Activated T-cell treated with anti-CD3 and anti-CD28 coated beads, Interleukin-2, amount 50 U/mL, for 24 hours (primary cell): ENCODE measurements at regions not wholly inside any gene's neighbourhood (a gene's known extent, or its start where the extent isn't known, plus 50 kb on each side); places are given as distances from the start of the nearest gene placed in this dataset.
"Not testable (repeated sequence)": the region's sequence is repeated elsewhere in the genome, so short reads cannot be mapped to it uniquely, and the experiment has no call there.

ENCODE experiments used
- DNase-seq: peaks from one replicate; pipeline ENCODE4 v3.0.0-alpha.2; 2020
- H3K27ac Mint-ChIP-seq: 2 replicates; pipeline ENCODE4 v1.8.0; 2020; ENCODE audit warnings: mild to moderate bottlenecking, mixed read lengths
- H3K27me3 Mint-ChIP-seq: 2 replicates; pipeline ENCODE4 v1.8.0; 2020; ENCODE audit warnings: mixed read lengths
- H3K36me3 Mint-ChIP-seq: 2 replicates; pipeline ENCODE4 v1.8.0; 2020; ENCODE audit warnings: low read depth, mixed read lengths
- H3K4me1 Mint-ChIP-seq: 2 replicates; pipeline ENCODE4 v1.8.0; 2020; ENCODE audit warnings: low read depth, mixed read lengths
- H3K4me3 Mint-ChIP-seq: 2 replicates; pipeline ENCODE4 v1.8.0; 2020; ENCODE audit warnings: mild to moderate bottlenecking, moderate library complexity, mixed read lengths
- H3K9me3 Mint-ChIP-seq: 2 replicates; pipeline ENCODE4 v1.8.0; 2020; ENCODE audit warnings: mixed read lengths

- H3K27me3 Mint-ChIP-seq: no peaks in the 10 kb centered on the region
- no peaks in the 10 kb centered on the region for H3K36me3 Mint-ChIP-seq
- no peaks in the 10 kb centered on the region for H3K4me1 Mint-ChIP-seq
- H3K27ac Mint-ChIP-seq: no peak overlapping the region
- no peaks in the 10 kb centered on the region for H3K9me3 Mint-ChIP-seq
- H3K4me3 Mint-ChIP-seq: no peak overlapping the region
- DNase-seq: no peak
Measured at GRCh38 chr12:124088217-124088907, 115.3 kb downstream of the ZNF664 start.

GRCh38 chr12:124089181-124089914 is 116.3 kb downstream of the ZNF664 start:
- H3K36me3 Mint-ChIP-seq, H3K27me3 Mint-ChIP-seq, H3K4me1 Mint-ChIP-seq, H3K9me3 Mint-ChIP-seq, DNase-seq, H3K27ac Mint-ChIP-seq, H3K4me3 Mint-ChIP-seq: not testable (repeated sequence)

GRCh38 chr12:124091835-124092234 is 118.8 kb downstream of the ZNF664 start:
- Mint-ChIP-seq H3K4me3 (no peak overlapping the region), H3K36me3 (no peaks in the 10 kb centered on the region), H3K27ac (no peak overlapping the region), H3K9me3 (no peaks in the 10 kb centered on the region), H3K27me3 (peaks cover 4% of the 10 kb centered on the region), H3K4me1 (no peaks in the 10 kb centered on the region)
- no peak for DNase-seq

- H3K9me3 Mint-ChIP-seq, H3K4me1 Mint-ChIP-seq, H3K4me3 Mint-ChIP-seq, DNase-seq, H3K27ac Mint-ChIP-seq, H3K27me3 Mint-ChIP-seq, H3K36me3 Mint-ChIP-seq: not testable (repeated sequence)
Measured at GRCh38 chr12:124092532-124092931, 119.5 kb downstream of the ZNF664 start.

GRCh38 chr12:124093297-124093696 is 120.3 kb downstream of the ZNF664 start:
- peaks cover 4% of the 10 kb centered on the region for H3K27me3 Mint-ChIP-seq
- H3K36me3 Mint-ChIP-seq: no peaks in the 10 kb centered on the region
- H3K27ac Mint-ChIP-seq: no peak overlapping the region
- no peaks in the 10 kb centered on the region for H3K9me3 Mint-ChIP-seq
- H3K4me1 Mint-ChIP-seq: no peaks in the 10 kb centered on the region
- H3K4me3 Mint-ChIP-seq: no peak overlapping the region
- DNase-seq: no peak

- no peak overlapping the region for H3K27ac Mint-ChIP-seq
- DNase-seq: no peak
- H3K36me3 Mint-ChIP-seq: no peaks in the 10 kb centered on the region
Measured at GRCh38 chr12:124094188-124094587, 121.2 kb downstream of the ZNF664 start.

GRCh38 chr12:124094733-124095132 is 121.7 kb downstream of the ZNF664 start:
- Mint-ChIP-seq H3K4me1 (no peaks in the 10 kb centered on the region), H3K27me3 (peaks cover 13% of the 10 kb centered on the region), H3K36me3 (no peaks in the 10 kb centered on the region), H3K4me3 (no peak overlapping the region), H3K9me3 (no peaks in the 10 kb centered on the region), H3K27ac (no peak overlapping the region)
- no peak for DNase-seq

More at GRCh38 chr12:124094188-124094587, 121.2 kb downstream of the ZNF664 start:
- Mint-ChIP-seq H3K4me1 (no peaks in the 10 kb centered on the region), H3K4me3 (no peak overlapping the region), H3K27me3 (peaks cover 9% of the 10 kb centered on the region), H3K9me3 (no peaks in the 10 kb centered on the region)

- Mint-ChIP-seq H3K9me3 (no peaks in the 10 kb centered on the region), H3K27ac (no peak overlapping the region), H3K4me1 (no peaks in the 10 kb centered on the region)
Measured at GRCh38 chr12:124096109-124096508, 123.1 kb downstream of the ZNF664 start.

GRCh38 chr12:124096869-124097434 is 123.9 kb downstream of the ZNF664 start:
- no peaks in the 10 kb centered on the region for H3K9me3 Mint-ChIP-seq
- no peaks in the 10 kb centered on the region for H3K4me1 Mint-ChIP-seq
- DNase-seq: no peak
- H3K36me3 Mint-ChIP-seq: no peaks in the 10 kb centered on the region
- H3K4me3 Mint-ChIP-seq: no peak overlapping the region
- no peak overlapping the region for H3K27ac Mint-ChIP-seq
- H3K27me3 Mint-ChIP-seq: peaks cover 14% of the 10 kb centered on the region

More at GRCh38 chr12:124096109-124096508, 123.1 kb downstream of the ZNF664 start:
- no peak for DNase-seq
- Mint-ChIP-seq H3K4me3 (no peak overlapping the region), H3K36me3 (no peaks in the 10 kb centered on the region), H3K27me3 (peaks cover 14% of the 10 kb centered on the region)

GRCh38 chr12:124097701-124098100 is 124.7 kb downstream of the ZNF664 start:
- Mint-ChIP-seq H3K27ac (no peak overlapping the region), H3K4me3 (no peak overlapping the region), H3K4me1 (no peaks in the 10 kb centered on the region), H3K27me3 (peaks cover 14% of the 10 kb centered on the region), H3K9me3 (no peaks in the 10 kb centered on the region), H3K36me3 (no peaks in the 10 kb centered on the region)
- no peak for DNase-seq

- H3K4me1 Mint-ChIP-seq: no peaks in the 10 kb centered on the region
- H3K27me3 Mint-ChIP-seq: peaks cover 14% of the 10 kb centered on the region
- no peaks in the 10 kb centered on the region for H3K36me3 Mint-ChIP-seq
- no peaks in the 10 kb centered on the region for H3K9me3 Mint-ChIP-seq
- DNase-seq: no peak
- no peak overlapping the region for H3K27ac Mint-ChIP-seq
- no peak overlapping the region for H3K4me3 Mint-ChIP-seq
Measured at GRCh38 chr12:124098101-124098757, 125.2 kb downstream of the ZNF664 start.

- Mint-ChIP-seq H3K27ac (no peak overlapping the region), H3K9me3 (no peaks in the 10 kb centered on the region), H3K27me3 (peaks cover 14% of the 10 kb centered on the region), H3K4me1 (no peaks in the 10 kb centered on the region), H3K4me3 (no peak overlapping the region), H3K36me3 (no peaks in the 10 kb centered on the region)
- no peak for DNase-seq
Measured at GRCh38 chr12:124098887-124099286, 125.9 kb downstream of the ZNF664 start.

GRCh38 chr12:124099661-124100060 is 126.6 kb downstream of the ZNF664 start:
- H3K27me3 Mint-ChIP-seq: peaks cover 14% of the 10 kb centered on the region
- H3K36me3 Mint-ChIP-seq: no peaks in the 10 kb centered on the region
- H3K4me1 Mint-ChIP-seq: no peaks in the 10 kb centered on the region

GRCh38 chr12:124100572-124101178 is 127.7 kb downstream of the ZNF664 start:
- Mint-ChIP-seq H3K4me3 (no peak overlapping the region), H3K4me1 (no peaks in the 10 kb centered on the region), H3K27ac (no peak overlapping the region), H3K27me3 (peaks cover 13% of the 10 kb centered on the region), H3K9me3 (no peaks in the 10 kb centered on the region), H3K36me3 (no peaks in the 10 kb centered on the region)
- DNase-seq: no peak

More at GRCh38 chr12:124099661-124100060, 126.6 kb downstream of the ZNF664 start:
- Mint-ChIP-seq H3K27ac (no peak overlapping the region), H3K9me3 (no peaks in the 10 kb centered on the region), H3K4me3 (no peak overlapping the region)
- DNase-seq: no peak
